Neural progenitor cell (in vitro differentiated cells): ENCODE measurements at regions not wholly inside any gene's neighbourhood (a gene's known extent, or its start where the extent isn't known, plus 50 kb on each side); places are given as distances from the start of the nearest gene placed in this dataset.
"Not testable (repeated sequence)": the region's sequence is repeated elsewhere in the genome, so short reads cannot be mapped to it uniquely, and the experiment has no call there.

Experiments
- DNase-seq: peaks from one replicate; pipeline ENCODE4 v3.0.0-alpha.2; 2016; ENCODE audit warnings: low spot score
- H2AFZ ChIP-seq: fragments of 200-600 bp; sonication (generic); replicated peaks from 2 replicates; pipeline ENCODE4 v1.6.1; 2016; ENCODE audit warnings: antibody characterized with exemption
- H3F3A ChIP-seq: fragments of 200-600 bp; sonication (generic); 2 replicates; pipeline ENCODE4 v1.6.1; 2016; ENCODE audit warnings: antibody characterized with exemption, low read depth
- H3K27ac ChIP-seq: fragments of 200-600 bp; sonication (generic); 2 replicates; pipeline ENCODE4 v1.5.1; 2016; ENCODE audit warnings: mild to moderate bottlenecking
- H3K27me3 ChIP-seq: fragments of 200-600 bp; sonication (generic); 2 replicates; pipeline ENCODE4 v1.6.1; 2016; ENCODE audit warnings: mild to moderate bottlenecking, moderate library complexity
- H3K36me3 ChIP-seq: fragments of 200-600 bp; sonication (generic); 2 replicates; pipeline ENCODE4 v1.5.1; 2016
- H3K4me1 ChIP-seq: fragments of 200-600 bp; sonication (generic); 2 replicates; pipeline ENCODE4 v1.6.1; 2016; ENCODE audit warnings: mixed run types
- H3K4me2 ChIP-seq: fragments of 200-600 bp; sonication (generic); 2 replicates; pipeline ENCODE4 v1.6.1; 2016
- H3K4me3 ChIP-seq: fragments of 200-600 bp; sonication (generic); 2 replicates; pipeline ENCODE4 v1.5.1; 2016
- H3K79me2 ChIP-seq: fragments of 200-600 bp; sonication (generic); 2 replicates; pipeline ENCODE4 v1.6.1; 2016; ENCODE audit warnings: low read depth
- H3K9ac ChIP-seq: fragments of 200-600 bp; sonication (generic); 2 replicates; pipeline ENCODE4 v1.6.1; 2016
- H3K9me3 ChIP-seq: fragments of 200-600 bp; sonication (generic); 2 replicates; pipeline ENCODE4 v1.5.1; 2016; ENCODE audit warnings: low read depth
- H4K20me1 ChIP-seq: fragments of 200-600 bp; sonication (generic); 2 replicates; pipeline ENCODE4 v1.6.1; 2016; ENCODE audit warnings: low read depth
- H3K27ac Mint-ChIP-seq: 3 replicates; pipeline ENCODE4 v1.8.0; 2021; ENCODE audit warnings: mixed read lengths
- H3K27me3 Mint-ChIP-seq: 2 replicates; pipeline ENCODE4 v1.8.0; 2022; ENCODE audit warnings: low read depth, mild to moderate bottlenecking, inconsistent platforms, moderate library complexity, mixed read lengths; ENCODE audit not compliant: insufficient read depth
- H3K36me3 Mint-ChIP-seq: 3 replicates; pipeline ENCODE4 v1.8.0; 2021; ENCODE audit warnings: mixed read lengths
- H3K4me1 Mint-ChIP-seq: 3 replicates; pipeline ENCODE4 v1.8.0; 2021; ENCODE audit warnings: mixed read lengths
- H3K4me3 Mint-ChIP-seq: 3 replicates; pipeline ENCODE4 v1.8.0; 2021; ENCODE audit warnings: mild to moderate bottlenecking, moderate library complexity, mixed read lengths
- H3K9me3 Mint-ChIP-seq: 3 replicates; pipeline ENCODE4 v1.8.0; 2020; ENCODE audit warnings: mixed read lengths
- CTCF ChIP-seq: fragments of 200-600 bp; sonication (generic); IDR thresholded peaks from 2 replicates; pipeline ENCODE4 v1.5.1; 2017; ENCODE audit warnings: antibody characterized with exemption, mild to moderate bottlenecking
- EZH2 ChIP-seq: fragments of 200-600 bp; sonication (generic); IDR thresholded peaks from 2 replicates; pipeline ENCODE4 v1.6.1; 2017; ENCODE audit warnings: antibody characterized with exemption, mild to moderate bottlenecking, moderate library complexity
- EZH2phosphoT487 ChIP-seq: fragments of 200-600 bp; sonication (generic); IDR thresholded peaks from 2 replicates; pipeline ENCODE4 v1.6.1; 2017; ENCODE audit warnings: antibody characterized with exemption

GRCh38 chr2:236783417-236784020 is 213.9 kb downstream of the ACKR3 start:
- H3K27me3 Mint-ChIP-seq, result peaks cover 5% of the 10 kb centered on the region
- Histone ChIP-seq H4K20me1 (no peaks in the 10 kb centered on the region), H3K27ac (no peak overlapping the region), H3K4me1 (peaks cover 11% of the 10 kb centered on the region), H3K36me3 (no peaks in the 10 kb centered on the region), H3K4me3 (no peak overlapping the region), H3K79me2 (no peaks in the 10 kb centered on the region), H3K27me3 (no peaks in the 10 kb centered on the region), H3K4me2 (no peak overlapping the region), H3F3A (no peaks in the 10 kb centered on the region), H3K9me3 (no peaks in the 10 kb centered on the region), H3K9ac (no peak overlapping the region), H2AFZ (no peak overlapping the region)
- H3K27ac Mint-ChIP-seq, result peak overlapping the region; percentile 40
- no peak overlapping the region for H3K4me3 Mint-ChIP-seq
- no peak for DNase-seq
- no peaks in the 10 kb centered on the region for H3K36me3 Mint-ChIP-seq
- peaks cover 27% of the 10 kb centered on the region for H3K4me1 Mint-ChIP-seq
- TF ChIP-seq EZH2phosphoT487 (no peak), EZH2 (no peak), CTCF (no peak)
- peaks cover 16% of the 10 kb centered on the region for H3K9me3 Mint-ChIP-seq

- Histone ChIP-seq H4K20me1 (no peaks in the 10 kb centered on the region), H3K4me3 (no peak overlapping the region), H3K4me2 (no peak overlapping the region), H3K79me2 (no peaks in the 10 kb centered on the region), H3K27me3 (no peaks in the 10 kb centered on the region), H3K4me1 (peaks cover 11% of the 10 kb centered on the region), H3K36me3 (no peaks in the 10 kb centered on the region), H3K9ac (no peak overlapping the region), H3K27ac (no peak overlapping the region), H2AFZ (no peak overlapping the region), H3F3A (no peaks in the 10 kb centered on the region), H3K9me3 (no peaks in the 10 kb centered on the region)
- H3K4me1 Mint-ChIP-seq, result peaks cover 27% of the 10 kb centered on the region
- peaks cover 16% of the 10 kb centered on the region for H3K9me3 Mint-ChIP-seq
- no peak for TF ChIP-seq EZH2
- no peak for TF ChIP-seq EZH2phosphoT487
- no peak for TF ChIP-seq CTCF
- no peaks in the 10 kb centered on the region for H3K36me3 Mint-ChIP-seq
- DNase-seq, result no peak
- peaks cover 3% of the 10 kb centered on the region for H3K27me3 Mint-ChIP-seq
- no peak overlapping the region for H3K27ac Mint-ChIP-seq
- H3K4me3 Mint-ChIP-seq, result no peak overlapping the region
Measured at GRCh38 chr2:236785611-236786057, 216.0 kb downstream of the ACKR3 start.

- H3K4me1 ChIP-seq, result peaks cover 11% of the 10 kb centered on the region
- no peak overlapping the region for H3K27ac ChIP-seq
- Mint-ChIP-seq H3K27me3 (peaks cover 3% of the 10 kb centered on the region), H3K36me3 (no peaks in the 10 kb centered on the region), H3K4me3 (no peak overlapping the region), H3K9me3 (peaks cover 16% of the 10 kb centered on the region), H3K4me1 (peaks cover 22% of the 10 kb centered on the region), H3K27ac (no peak overlapping the region)
- no peak overlapping the region for H2AFZ ChIP-seq
- H3K27me3 ChIP-seq, result no peaks in the 10 kb centered on the region
- no peak for DNase-seq
- TF ChIP-seq EZH2 (no peak), EZH2phosphoT487 (no peak), CTCF (no peak)
- no peaks in the 10 kb centered on the region for H3F3A ChIP-seq
- no peaks in the 10 kb centered on the region for H3K9me3 ChIP-seq
- no peak overlapping the region for H3K4me3 ChIP-seq
- H3K79me2 ChIP-seq, result no peaks in the 10 kb centered on the region
- H3K4me2 ChIP-seq, result no peak overlapping the region
- H4K20me1 ChIP-seq, result no peaks in the 10 kb centered on the region
- H3K36me3 ChIP-seq, result no peaks in the 10 kb centered on the region
- no peak overlapping the region for H3K9ac ChIP-seq
Measured at GRCh38 chr2:236786751-236787150, 217.1 kb downstream of the ACKR3 start.

GRCh38 chr2:236787376-236787775 is 217.8 kb downstream of the ACKR3 start:
- H3K4me1 ChIP-seq, H3K36me3 Mint-ChIP-seq, H3K9ac ChIP-seq, H3K9me3 ChIP-seq, H3K4me2 ChIP-seq, H3K4me3 Mint-ChIP-seq, H3K79me2 ChIP-seq, H3K36me3 ChIP-seq, H3K27me3 Mint-ChIP-seq, DNase-seq, H3K4me3 ChIP-seq, H3K27ac ChIP-seq, H3F3A ChIP-seq, H3K27ac Mint-ChIP-seq, H2AFZ ChIP-seq, H4K20me1 ChIP-seq, H3K27me3 ChIP-seq: not testable (repeated sequence)
- Mint-ChIP-seq H3K4me1 (peaks cover 16% of the 10 kb centered on the region), H3K9me3 (peaks cover 16% of the 10 kb centered on the region)
